NCI-H526 treated with DMSO at 0.1 percent for 48 hours (cell line): ENCODE measurements at regions not wholly inside any gene's neighbourhood (a gene's known extent, or its start where the extent isn't known, plus 50 kb on each side); places are given as distances from the start of the nearest gene placed in this dataset.
"Not testable (repeated sequence)": the region's sequence is repeated elsewhere in the genome, so short reads cannot be mapped to it uniquely, and the experiment has no call there.

Source experiments
- DNase-seq: peaks from one replicate; lab custom pipeline; 2025; lab: John Stamatoyannopoulos, UW

GRCh38 chr2:150136401-150136800 is 351.1 kb downstream of the RND3 start:
- DNase-seq = no peak

GRCh38 chr2:150135223-150135883 is 352.1 kb downstream of the RND3 start:
- no peak for DNase-seq

DNA sequence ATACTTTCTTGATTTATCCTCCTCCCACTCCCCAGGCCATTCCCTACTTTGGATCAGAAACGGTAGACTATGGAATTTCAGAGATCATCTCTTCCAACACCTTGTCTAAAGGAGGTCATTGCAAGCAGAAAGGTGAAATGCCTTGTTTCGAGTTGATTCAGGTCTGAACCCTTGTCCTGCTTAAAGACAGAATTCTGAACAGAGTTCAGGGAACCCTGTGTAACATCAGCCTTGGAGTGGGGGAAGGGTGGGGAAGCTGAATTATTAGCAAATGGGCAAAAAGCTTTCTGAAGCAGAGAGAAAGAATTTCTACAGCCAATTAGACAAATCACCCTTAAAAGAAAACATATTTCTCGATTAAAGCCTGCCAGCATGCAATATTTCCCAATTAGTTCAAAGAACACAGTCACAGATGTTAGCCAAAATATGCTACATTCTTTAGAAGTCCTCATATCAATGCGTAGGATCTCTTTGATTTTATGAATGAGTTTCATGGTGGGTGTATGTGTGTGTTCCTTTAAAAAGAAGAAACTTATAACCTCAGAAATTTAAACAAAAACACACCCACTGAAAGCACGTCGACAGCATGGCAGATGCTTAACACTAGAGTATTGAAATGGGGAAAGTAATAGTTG is 353.1 kb downstream of the RND3 start:
- DNase-seq = no peak

DNA sequence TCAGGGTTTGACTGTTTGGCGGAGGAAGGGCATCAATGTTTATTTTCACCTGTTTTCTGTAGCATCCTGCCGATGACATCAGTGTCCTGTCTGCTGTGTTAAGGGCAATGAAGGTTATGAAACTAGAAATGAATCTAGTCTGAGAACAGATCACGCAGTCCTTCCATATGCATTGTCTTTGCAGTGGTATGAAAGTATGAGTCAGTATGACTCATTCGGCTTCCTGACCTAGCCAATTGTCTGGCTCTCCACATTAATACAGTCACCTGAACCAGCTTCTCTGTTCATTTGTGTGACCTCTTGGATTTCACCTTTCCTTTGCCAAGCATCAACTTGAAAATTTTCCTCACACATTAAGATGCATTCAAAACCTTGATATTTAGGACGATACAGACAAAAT is 353.8 kb downstream of the RND3 start:
- DNase-seq = no peak

DNA sequence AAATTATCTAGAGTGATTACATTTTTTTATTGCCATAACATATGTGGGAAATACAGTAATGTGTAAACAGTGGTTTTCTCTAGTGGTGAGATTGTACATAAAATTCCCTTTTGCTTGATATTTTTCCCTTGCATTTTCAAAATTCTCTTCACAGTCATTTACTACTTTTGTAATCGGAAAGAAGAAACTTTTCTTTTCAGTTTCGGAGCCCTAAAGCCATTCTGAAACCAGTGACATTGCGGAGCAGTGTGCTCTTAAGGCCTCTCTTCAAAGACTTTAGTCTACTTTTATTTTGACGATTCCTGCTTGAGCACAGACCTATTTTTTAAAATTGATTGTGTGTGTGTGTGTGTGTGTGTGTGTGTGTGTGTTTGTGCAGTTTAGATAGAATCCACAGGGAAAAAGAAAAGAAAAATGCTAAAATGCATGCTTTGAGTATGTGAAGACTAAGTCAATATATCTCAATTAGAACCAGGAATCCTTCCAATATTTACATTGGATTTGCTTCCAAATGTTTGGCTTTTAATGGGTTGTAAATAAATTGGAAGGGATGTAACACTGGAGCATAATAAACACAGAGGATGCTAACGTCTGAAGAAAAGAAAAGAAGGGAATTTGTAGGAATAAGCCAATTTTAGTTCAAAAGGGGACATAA is 357.4 kb downstream of the RND3 start:
- no peak for DNase-seq

GRCh38 chr2:150127995-150128394 is 359.5 kb downstream of the RND3 start:
- no peak for DNase-seq

- no peak for DNase-seq
Observed at GRCh38 chr2:150127346-150127990, 360.0 kb downstream of the RND3 start.

GRCh38 chr2:150126839-150127238 is 360.6 kb downstream of the RND3 start:
- no peak for DNase-seq

- DNase-seq = no peak
Observed at GRCh38 chr2:150126143-150126740, 361.2 kb downstream of the RND3 start.

DNA sequence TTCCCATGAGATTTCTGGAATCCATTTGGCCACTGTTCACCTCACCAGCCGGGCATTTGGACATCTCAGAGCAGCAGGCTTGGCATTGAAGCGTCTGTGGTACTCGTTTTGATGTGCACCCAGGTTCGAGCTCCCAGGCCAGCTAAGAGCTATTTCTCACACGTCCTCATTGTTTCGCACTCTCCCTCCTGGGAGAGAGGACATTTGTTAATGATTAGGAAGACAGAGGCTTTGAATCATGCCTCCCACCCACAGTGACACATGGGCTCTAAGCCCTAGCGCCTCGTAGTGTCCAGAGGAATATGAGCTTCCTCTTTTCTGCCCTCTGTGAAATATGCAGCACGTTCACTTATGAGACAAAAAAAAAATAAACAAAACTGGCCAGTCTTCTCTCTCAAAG is 361.8 kb downstream of the RND3 start:
- DNase-seq = no peak

DNA sequence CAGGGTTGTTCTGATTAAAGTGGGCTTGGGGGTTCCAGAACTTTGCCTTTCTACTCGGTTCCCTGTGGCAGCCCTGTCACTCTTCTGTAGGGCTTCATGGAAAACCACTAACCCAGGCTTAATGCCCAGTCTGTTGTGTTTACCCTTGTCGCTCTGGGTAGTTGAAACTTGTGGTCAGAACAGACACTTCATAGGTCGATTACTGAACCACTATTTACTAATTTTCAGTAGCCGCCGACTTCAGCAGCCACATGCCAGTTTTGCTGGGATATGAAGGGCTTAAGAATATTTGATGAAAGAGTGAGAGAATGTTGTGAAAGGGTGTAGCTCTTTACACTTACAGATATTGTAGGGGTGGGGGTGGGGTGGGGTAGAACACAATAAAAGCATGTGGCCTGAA is 362.3 kb downstream of the RND3 start:
- no peak for DNase-seq

GRCh38 chr2:150124739-150125138 is 362.7 kb downstream of the RND3 start:
- DNase-seq = no peak

DNA sequence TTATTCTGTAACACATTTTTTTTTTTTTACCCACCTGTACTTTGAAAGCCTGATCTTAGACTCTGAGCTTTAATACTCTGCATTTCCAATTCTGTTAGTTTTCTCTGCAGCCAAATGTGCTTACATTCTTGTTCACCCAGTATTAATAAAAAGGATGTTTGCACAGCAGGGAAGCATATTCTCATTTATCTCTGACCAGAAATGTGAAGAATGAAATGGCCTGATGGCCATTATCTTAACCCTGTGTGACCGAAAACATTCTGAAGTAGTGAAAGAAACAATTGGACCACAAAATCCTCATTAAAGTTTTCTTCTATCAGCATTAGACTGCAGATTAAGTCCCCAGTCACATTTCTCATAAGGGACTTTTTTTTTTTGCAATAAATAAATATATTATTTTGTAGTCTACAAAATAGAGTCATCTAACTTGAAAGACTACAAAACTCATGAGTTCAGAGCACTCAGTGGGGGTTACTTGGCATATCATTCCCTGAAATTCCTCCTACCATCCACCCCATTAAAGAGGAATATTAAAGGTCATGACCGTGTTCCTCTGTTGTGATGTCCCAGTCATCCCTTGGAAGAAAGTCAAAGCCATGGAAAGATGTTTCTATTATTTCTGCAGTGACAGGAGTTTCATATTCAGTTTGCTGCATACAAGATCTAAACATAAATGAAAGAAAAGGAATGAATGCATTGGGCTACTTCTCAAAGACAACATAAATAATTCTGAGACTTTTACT is 364.4 kb downstream of the RND3 start:
- DNase-seq = no peak

GRCh38 chr2:150122156-150122555 is 365.3 kb downstream of the RND3 start:
- DNase-seq = no peak

DNA sequence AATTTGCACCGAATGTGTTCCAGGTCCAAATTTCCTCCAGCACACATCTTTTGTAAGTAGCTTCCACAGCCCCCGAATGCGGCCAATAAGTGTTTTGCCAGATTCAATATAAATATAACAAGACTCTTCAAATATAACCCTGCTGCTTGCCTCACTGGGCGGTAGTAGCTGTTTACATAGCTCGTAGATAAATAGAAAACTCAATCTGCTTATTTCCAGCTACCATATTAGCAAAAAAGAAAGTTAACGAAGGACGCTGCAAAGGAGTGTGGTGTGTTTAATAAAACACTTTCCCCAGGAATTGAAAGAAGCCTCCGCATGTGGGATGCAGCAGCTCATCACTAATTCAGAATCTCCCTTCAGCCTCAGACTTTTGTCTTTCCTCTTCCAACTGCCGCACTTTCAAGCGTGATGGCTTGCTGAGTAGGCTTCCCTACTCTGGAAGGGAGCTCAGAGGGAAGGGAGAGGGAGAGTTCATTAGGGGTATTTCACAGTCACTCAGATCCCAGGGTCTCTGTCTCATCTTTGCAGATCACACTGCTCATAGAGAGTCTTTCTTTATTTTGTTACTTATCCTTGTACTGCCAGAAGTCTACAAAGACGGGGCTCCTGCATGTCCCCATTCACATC is 367.0 kb downstream of the RND3 start:
- no peak for DNase-seq

DNA sequence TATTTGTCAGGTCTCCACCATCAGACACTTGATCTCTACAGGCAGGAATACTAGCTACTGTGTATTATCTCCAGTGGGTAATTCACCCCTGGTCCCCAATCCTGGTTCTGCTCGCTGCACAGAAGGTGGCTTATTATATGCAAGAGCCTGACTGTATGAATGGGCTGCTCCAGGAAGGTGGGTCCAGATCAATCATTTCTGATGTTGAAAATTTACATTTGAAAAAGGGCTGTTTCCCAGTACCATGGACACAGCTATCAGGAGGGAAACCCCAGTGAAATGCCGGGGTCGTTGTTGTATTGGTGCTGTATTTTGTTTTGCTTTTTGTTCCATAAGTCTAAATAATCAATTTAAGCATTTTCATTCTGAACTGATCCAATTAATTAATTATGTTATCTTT is 367.6 kb downstream of the RND3 start:
- DNase-seq = no peak

GRCh38 chr2:150114089-150114488 is 373.4 kb downstream of the RND3 start:
- not testable (repeated sequence) for DNase-seq

GRCh38 chr2:150110548-150110947 is 376.9 kb downstream of the RND3 start:
- DNase-seq = no peak

DNA sequence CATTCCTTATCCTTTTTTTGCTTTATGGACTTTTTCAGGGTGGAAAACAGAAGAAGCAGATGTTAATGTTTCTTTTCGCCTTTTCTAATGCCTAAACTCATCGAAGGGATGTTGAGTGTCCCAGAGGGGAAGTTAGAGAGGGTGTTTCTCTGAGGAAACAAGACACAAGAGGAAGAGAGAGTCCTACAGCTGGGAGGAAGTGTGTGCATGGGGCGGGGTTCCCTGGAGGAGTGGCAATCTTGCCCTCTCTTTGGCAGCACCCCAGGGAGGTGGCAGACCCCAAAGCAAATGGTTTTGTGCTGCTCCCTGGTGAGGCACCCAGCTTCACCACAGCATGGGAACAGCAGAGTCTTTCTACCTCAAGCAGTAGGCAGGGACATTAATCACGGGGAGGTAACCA is 377.6 kb downstream of the RND3 start:
- DNase-seq = no peak

DNA sequence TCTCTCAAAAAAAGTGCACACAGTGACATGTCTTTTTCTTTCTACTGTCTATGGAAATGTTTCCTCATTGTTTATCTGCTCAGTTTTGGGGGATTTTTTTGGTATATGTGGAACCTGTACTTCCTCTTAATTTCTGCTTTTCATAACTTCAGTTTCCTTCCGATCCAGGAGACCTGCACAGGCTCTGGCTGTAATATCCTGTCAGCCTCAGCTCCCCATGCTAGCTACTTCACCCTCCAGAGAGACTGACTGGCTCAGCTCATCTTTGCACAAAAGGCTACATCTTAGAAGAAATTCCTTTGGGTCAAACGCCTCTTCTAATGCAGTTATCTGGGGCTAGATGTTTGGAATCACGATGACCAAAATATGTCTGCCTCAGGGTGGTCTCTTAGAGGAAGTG is 378.4 kb downstream of the RND3 start:
- no peak for DNase-seq

DNA sequence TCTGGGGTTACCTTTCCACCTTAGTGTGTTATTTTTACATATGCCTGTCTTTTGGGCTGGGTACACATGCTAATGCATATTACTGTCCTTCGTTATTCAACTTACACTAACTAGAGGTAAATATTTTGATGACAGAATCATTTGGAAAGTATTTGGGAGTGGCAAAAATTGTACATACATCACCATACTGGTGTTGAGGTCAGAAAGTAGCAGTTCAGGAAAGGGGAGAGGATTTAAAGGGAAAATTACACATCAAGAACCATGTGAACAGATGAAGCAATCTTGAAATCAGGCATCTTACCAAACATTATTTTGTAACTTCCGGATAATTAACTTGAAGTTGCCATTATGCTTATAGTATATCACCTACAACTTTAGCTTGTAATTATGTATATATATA is 379.7 kb downstream of the RND3 start:
- DNase-seq = no peak
